Suprapubic skin (tissue), 4 donors: ENCODE measurements at regions not wholly inside any gene's neighbourhood (a gene's known extent, or its start where the extent isn't known, plus 50 kb on each side); places are given as distances from the start of the nearest gene placed in this dataset.

ENCODE experiments used
- CTCF ChIP-seq, 2 donors: fragments of 200-600 bp in 1 of 2; fragments of 450-650 bp in 1 of 2; sonication (generic) in 1 of 2; IDR thresholded peaks; one replicate each; pipeline ENCODE4 v1.5.1; 2016 to 2019; ENCODE audit warnings: antibody characterized with exemption in 2 of 2, mild to moderate bottlenecking in 1 of 2, moderate library complexity in 1 of 2
- EP300 ChIP-seq: sonication (generic); formaldehyde crosslinking; IDR thresholded peaks from one replicate; pipeline ENCODE4 v1.6.1; 2017; ENCODE audit warnings: antibody characterized with exemption
- POLR2AphosphoS5 ChIP-seq, 3 donors: sonication (generic); formaldehyde crosslinking; IDR thresholded peaks; one replicate each; pipeline ENCODE4 v1.6.1; 2017; ENCODE audit warnings: antibody characterized with exemption in 3 of 3

- no peak for TF ChIP-seq CTCF (IDR thresholded peaks at IDR 0.05)
- TF ChIP-seq EP300: no peak
- peak in 1 of 3 donors; percentile 45 for TF ChIP-seq POLR2AphosphoS5 (IDR thresholded peaks at IDR 0.05)
These were observed 160.3 kb upstream of the KLF14 start for GRCh38 chr7:130894146-130894908.
